H54 (cell line): ENCODE measurements at regions not wholly inside any gene's neighbourhood (a gene's known extent, or its start where the extent isn't known, plus 50 kb on each side); places are given as distances from the start of the nearest gene placed in this dataset.

Experiments used
- DNase-seq: peaks from one replicate; pipeline ENCODE4 v3.0.0; 2011; ENCODE audit warnings: low spot score, mixed read lengths; ENCODE audit not compliant: insufficient read length
- FAIRE-seq: peaks from 3 replicates; lab custom pipeline; 2011; peaks lifted over from hg19 to GRCh38; lab: Jason Lieb, UNC
- POLR2A ChIP-seq: IDR thresholded peaks from 2 replicates; pipeline ENCODE4 v1.6.1; 2011; ENCODE audit warnings: low read depth, mild to moderate bottlenecking, low read length

- TF ChIP-seq POLR2A = no peak
- FAIRE-seq (no peak), DNase-seq (no peak)
Observed at GRCh38 chr6:169157197-169158148, 96.2 kb downstream of the THBS2 start.

GRCh38 chr6:169156793-169157147 lies 96.9 kb downstream of the THBS2 start:
- no peak for TF ChIP-seq POLR2A
- no peak for FAIRE-seq
- no peak for DNase-seq

- FAIRE-seq (no peak), DNase-seq (no peak)
- no peak for TF ChIP-seq POLR2A
Observed at GRCh38 chr6:169156108-169156792, 97.4 kb downstream of the THBS2 start.

- no peak for DNase-seq
- FAIRE-seq = no peak
- TF ChIP-seq POLR2A = no peak
Observed at GRCh38 chr6:169155481-169155880, 98.2 kb downstream of the THBS2 start.

- FAIRE-seq = no peak
- TF ChIP-seq POLR2A = no peak
- DNase-seq = no peak
Observed at GRCh38 chr6:169153401-169153800, 100.2 kb downstream of the THBS2 start.

GRCh38 chr6:169146521-169146920 lies 107.1 kb downstream of the THBS2 start:
- FAIRE-seq (no peak), DNase-seq (no peak)
- no peak for TF ChIP-seq POLR2A

GRCh38 chr6:169145991-169146501 lies 107.6 kb downstream of the THBS2 start:
- FAIRE-seq = no peak

GRCh38 chr6:169145496-169145895 lies 108.2 kb downstream of the THBS2 start:
- DNase-seq = no peak
- no peak for TF ChIP-seq POLR2A
- no peak for FAIRE-seq

More at GRCh38 chr6:169145991-169146501, 107.6 kb downstream of the THBS2 start:
- no peak for TF ChIP-seq POLR2A
- DNase-seq = no peak

GRCh38 chr6:169144356-169144755 lies 109.3 kb downstream of the THBS2 start:
- no peak for FAIRE-seq
- DNase-seq = no peak
- TF ChIP-seq POLR2A = no peak

GRCh38 chr6:169142538-169142844 lies 111.2 kb downstream of the THBS2 start:
- TF ChIP-seq POLR2A = no peak

GRCh38 chr6:169141671-169142537 lies 111.7 kb downstream of the THBS2 start:
- TF ChIP-seq POLR2A = no peak
- no peak for FAIRE-seq
- no peak for DNase-seq

More at GRCh38 chr6:169142538-169142844, 111.2 kb downstream of the THBS2 start:
- no peak for DNase-seq
- FAIRE-seq = no peak

- FAIRE-seq (no peak), DNase-seq (no peak)
- no peak for TF ChIP-seq POLR2A
Observed at GRCh38 chr6:169140986-169141495, 112.6 kb downstream of the THBS2 start.
